SU-DHL-6 (cell line): ENCODE measurements at regions not wholly inside any gene's neighbourhood (a gene's known extent, or its start where the extent isn't known, plus 50 kb on each side); places are given as distances from the start of the nearest gene placed in this dataset.
"Not testable (repeated sequence)": the region's sequence is repeated elsewhere in the genome, so short reads cannot be mapped to it uniquely, and the experiment has no call there.

ENCODE experiments used
- CTCF ChIP-seq: fragments of 200-600 bp; sonication (generic); IDR thresholded peaks from one replicate; pipeline ENCODE4 v1.5.1; 2017; ENCODE audit warnings: antibody characterized with exemption, mild to moderate bottlenecking, low read length, moderate library complexity; ENCODE audit not compliant: insufficient read depth, poor library complexity, severe bottlenecking
- EZH2phosphoT487 ChIP-seq: fragments of 200-600 bp; sonication (generic), shearing (Covaris generic); conservative IDR thresholded peaks from 2 replicates; pipeline ENCODE4 v1.6.1; 2018; ENCODE audit warnings: mild to moderate bottlenecking, antibody characterized with exemption, low read length, moderate library complexity, mixed read lengths

DNA sequence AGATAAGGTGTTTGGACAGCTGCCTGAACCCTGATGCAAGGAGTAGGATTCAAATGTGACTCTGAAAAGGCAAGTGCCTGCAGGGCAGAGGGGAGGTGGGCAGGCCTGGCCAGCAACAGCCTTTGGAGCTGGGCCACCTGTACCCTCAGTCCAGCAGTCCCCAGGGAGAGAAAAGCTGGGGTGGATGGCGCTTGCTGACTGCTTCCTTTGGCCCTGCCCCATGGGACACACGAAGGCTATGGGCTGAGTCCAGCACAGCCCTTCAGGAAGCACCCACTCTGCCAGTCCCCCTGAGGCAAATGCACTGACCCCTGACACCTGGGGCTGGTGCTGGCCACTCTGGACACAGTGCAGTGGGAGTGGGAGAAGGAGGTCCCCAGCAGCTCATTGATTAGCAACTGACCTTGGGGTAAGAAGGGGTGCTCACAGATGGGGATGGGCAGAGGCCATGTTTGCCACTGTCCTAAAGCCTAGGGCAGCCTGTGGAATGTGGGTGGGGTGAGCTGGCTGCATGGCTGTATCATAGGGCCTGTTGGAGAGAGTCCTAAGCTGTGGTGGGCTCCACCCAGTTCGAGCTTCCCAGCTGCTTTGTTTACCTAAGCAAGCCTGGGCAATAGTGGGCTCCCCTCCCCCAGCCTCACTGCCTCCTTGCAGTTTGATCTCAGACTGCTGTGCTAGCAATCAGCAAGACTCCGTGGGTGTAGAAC, 290.7 kb downstream of the CCDC74A start:
- TF ChIP-seq CTCF, EZH2phosphoT487: not testable (repeated sequence)
